Activated naive CD4-positive, alpha-beta T cell (primary cell): ENCODE measurements at regions not wholly inside any gene's neighbourhood (a gene's known extent, or its start where the extent isn't known, plus 50 kb on each side); places are given as distances from the start of the nearest gene placed in this dataset.

Source experiments
- DNase-seq, 4 experiments: peaks; one replicate each; lab custom pipeline; 2025; lab: John Stamatoyannopoulos, UW

DNA sequence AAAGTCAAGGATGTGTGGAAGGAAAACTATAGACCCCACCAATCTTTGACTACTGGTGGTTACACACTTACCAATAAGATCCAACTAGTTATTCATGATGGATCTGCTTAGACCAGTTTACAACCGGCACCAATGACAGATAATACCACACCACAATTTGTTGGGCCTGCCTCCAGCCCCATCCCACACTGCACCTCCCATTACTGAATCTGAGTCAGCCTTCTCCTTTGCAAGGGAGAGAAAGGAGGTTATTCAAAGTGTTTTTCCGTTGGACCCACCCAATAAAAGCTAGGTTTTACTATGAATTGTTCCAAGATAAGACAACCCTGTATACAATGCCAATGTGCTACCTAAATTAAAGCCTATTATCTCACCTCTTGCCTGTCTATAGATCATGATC, 453.5 kb downstream of the MTRR start:
- DNase-seq, result no peak

DNA sequence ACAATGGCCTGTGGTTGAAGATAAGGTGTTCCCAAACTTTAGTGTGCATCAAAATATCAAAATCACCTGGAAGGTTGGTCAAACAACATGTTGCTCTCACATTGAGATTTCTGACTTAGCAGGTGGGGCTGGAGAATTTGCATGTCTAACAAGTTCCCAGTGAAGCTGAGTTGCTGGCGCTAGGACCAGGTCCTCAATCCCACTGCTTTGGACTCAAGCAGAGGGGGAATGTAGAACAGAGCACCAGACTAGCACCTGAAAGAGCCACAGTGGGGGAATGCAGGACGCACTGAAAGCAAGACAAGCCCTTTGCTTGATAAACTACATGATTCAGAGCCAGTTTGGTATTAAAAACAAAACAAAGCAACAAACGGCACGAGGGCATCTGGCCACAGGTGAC, 458.1 kb downstream of the MTRR start:
- no peak for DNase-seq

DNA sequence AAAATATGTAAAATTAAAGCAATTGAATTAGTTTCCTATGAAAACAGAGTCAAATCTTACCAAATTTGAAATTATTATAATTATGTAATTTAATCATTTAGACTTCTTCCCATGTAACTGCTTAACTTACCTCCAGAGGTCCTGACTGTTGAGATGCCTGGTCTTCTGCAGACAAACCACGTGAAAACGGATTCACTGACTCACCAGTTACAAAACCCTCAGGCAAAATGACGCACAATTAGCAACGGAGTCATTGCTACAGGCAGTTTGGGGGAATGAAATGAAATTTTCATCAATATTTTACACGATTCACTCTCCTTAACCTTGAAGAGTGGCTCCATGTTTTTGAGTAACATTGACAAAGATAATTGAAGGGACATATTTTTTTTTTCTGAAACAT, 460.8 kb downstream of the MTRR start:
- no peak for DNase-seq

DNA sequence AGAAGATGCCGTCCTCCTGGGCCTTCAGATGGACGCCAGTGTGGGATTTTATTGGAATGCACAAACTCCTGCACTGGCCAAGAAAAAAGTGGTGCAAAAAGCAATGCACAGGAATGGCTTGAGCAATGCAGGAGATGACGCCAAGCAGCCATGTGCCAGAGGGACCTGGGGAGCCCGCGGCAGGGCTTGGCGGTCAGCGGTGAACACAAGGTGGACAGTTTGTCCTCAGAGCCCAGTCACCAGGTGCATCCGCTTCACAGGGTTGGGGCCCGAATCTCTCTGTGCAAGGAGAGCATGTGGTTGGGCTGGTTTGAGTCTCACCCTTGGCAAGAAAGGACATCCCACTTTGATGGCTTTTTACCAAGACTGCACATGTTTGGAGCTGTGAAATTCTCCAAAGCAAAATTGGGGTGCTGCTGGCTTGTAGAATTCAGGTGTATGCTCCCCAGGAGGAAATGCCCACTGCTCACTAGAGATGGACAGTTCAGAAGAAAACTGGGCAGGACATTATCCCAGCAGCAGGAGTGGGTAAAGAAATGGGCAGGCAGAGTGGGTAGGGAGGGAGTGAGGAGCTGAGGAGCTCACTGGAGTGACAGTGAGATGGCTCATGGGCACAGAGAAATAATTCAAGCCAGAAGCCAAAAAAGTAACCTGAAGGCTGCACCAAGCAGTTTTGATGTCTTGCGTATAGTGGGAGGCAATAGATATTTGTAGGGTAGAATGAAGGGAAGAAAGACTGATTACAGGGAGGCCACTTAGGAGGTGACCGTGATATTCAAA, 463.9 kb downstream of the MTRR start:
- DNase-seq, result no peak

DNA sequence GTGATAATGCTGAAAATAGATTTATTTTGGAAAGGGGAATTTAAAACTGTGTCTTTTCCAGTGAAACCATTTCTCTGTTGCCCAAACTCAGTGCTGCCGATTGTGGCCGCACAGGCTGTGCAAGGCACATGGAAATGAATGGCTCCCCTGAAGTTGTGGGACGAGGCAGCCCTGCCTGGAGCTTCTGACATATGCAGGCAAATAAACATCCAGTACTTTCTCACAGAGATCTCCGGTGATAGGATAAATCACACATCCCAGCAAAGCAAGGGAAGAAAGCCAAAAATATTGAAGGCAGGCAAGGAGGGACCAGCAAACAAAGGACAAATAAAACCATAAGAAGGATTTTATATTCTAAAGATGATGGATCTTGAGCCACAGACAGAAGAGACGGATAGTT, 464.5 kb downstream of the MTRR start:
- DNase-seq, result no peak

DNA sequence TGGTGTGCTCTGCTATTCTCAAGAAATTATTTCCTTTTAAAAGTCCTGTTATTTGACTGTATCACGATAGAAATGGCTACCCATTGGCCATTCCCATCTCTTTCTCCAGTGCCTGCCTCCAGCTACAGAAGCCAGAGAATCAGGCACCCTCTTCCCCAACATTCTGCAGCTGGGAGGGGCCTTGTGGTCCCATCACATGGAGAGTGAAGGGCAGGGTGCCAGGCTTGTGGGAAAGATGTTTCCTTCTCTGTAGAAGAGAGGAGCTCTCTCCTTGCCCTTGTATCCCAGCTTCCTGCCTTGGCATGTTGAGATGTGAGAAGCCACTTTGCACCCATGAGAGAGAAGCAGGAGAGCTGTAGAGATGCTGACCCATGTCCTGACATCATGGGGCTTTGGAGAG, 465.0 kb downstream of the MTRR start:
- DNase-seq, result no peak

DNA sequence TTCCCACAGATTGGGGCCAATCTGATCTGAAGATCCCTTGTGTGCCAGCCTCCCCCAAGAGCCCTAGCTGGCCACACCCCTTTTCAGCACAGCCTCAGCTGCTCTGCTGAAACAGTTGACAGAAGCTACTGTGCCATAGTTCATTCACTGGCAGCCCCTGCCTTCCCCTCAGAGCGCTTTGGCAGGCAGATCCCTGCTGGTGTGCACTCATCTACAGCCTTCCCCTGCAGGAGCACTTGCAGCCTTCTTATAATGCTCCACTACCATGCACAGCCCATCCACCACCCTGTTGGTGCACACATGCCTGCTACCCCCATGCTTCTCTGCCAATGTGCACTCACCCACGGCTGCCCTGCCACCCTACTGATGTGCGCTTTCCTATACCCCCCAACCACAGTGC, 471.3 kb downstream of the MTRR start:
- DNase-seq, result no peak

DNA sequence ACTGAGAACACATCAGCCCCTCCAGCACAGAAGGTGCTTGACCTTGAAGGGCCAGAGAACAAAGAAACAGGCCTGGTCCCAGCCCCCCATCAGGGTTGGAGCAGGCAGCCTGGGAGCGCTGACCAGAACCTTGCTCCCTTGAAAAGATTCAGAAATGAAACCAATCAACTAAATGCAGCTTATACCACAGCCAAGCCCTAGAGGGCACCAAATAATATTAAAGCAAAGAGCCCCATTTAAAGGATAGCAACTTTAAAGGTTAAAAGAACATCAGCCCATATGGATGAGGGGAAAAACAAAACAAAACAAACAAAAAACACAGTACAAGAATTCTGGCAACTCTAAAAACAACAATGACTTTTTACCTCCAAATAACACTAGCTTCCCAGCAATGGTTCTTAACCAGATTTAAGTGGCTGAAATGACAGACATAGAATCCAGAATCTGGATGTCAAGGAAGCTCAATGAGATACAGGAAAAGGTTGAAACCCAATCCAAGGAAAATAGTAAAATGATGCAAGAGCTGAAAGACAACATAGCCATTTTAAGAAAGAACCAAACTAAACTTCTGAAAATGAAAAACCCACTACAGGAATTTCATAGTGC, 471.9 kb downstream of the MTRR start:
- DNase-seq, result no peak

DNA sequence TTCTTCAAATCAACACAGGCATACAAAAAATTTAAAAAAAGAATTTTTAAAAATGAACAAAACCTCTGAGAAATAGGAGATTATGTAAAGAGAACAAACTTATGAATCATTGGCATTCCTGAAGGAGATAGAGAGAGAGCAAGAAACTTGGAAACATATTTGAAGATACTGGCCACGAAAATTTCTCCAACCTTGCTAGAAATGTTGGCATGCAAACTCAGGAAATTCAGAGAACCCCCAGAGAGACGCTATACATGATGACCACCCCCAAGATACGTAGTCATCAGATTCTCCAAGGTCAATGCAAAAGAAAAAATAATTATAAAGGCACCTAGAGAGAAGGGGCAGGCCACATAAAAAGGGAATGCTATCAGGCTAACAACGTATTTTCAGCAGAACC, 472.5 kb downstream of the MTRR start:
- DNase-seq, result no peak

DNA sequence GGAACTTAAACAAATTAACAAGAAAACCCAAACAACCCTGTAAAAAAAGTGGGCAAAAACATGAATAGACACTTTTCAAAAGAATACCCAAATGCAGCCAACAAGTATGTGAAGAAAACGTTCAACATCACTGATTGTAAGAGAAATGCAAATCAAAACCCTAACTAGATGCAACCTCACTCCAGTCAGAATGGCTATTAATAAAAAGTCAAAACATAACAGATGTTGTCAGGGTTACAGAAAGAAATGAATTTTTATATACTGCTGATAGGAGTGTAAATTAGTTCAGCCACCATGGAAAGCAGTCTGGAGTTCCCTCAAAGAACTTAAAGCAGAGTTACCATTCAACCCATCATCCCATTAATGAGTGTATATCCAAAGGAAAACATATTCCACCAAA, 479.0 kb downstream of the MTRR start:
- DNase-seq, result no peak

DNA sequence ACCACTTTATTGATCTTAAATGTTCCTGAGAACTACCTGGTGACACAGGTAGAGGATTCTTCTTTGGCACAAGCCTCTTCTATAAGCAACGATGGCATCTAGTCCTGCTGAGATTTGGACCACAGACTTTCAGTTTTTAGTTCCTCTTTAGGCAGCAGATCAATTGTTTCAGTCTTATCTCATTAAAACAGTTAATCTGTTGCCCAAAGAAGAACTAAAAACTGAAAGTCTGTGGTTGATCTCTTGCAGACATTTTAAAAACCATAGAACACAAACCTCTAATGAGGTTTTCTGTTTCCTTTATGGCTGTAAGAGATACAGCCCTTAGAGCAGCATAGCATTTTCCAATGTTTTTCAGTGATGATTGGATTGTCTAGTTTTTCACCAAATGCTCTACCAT, 480.9 kb downstream of the MTRR start:
- DNase-seq, result no peak

DNA sequence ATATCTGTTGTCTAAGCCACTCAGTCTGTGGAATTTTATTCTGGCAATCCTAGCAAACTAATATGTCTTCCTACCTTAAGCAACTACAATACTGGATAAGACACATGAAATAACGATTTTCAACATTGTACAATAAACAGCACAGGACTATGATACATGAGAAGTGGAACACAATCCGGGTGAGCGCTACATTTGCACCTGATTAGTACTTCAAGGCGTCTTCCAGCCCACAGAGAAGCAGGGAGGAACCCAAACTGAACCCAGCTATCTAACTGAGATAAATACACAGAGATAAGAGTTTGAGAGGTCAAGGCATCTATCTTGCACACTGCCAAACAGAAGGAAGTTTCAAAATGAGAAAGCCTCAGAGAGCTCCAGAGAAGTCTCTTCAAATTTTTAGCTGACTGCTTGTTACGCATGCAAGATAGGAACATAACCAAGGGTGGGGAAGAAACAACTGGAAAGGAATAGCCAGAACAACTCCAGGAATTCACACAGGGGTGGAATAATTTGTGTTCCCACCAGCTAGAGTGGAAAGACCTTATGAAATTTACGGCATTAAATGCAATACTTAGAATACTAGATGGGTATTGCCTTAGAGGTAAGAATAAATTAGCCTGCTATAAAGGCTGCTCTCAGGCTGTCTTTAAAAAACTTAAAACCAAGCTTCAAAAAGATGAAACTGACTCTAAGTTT, 481.8 kb downstream of the MTRR start:
- no peak for DNase-seq

DNA sequence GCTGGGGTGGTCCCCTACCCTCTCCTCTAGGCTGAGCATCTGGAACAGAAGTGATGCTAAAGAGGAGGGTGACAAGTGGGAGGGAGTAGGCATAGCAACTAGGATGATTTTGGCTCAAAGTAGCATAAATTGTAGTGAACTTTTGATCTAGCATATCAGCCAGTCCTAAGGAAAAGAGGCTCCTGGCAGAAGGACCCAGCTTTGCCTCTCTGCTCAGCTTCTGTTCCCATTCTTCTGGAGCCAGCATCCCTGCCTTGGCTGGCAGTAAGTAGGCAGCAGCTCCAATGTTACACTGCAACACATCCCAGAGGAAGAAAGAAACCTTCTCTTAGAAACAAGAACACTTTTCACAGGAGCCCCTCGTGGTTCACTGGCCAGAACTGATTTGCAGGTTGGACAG, 487.0 kb downstream of the MTRR start:
- no peak for DNase-seq

DNA sequence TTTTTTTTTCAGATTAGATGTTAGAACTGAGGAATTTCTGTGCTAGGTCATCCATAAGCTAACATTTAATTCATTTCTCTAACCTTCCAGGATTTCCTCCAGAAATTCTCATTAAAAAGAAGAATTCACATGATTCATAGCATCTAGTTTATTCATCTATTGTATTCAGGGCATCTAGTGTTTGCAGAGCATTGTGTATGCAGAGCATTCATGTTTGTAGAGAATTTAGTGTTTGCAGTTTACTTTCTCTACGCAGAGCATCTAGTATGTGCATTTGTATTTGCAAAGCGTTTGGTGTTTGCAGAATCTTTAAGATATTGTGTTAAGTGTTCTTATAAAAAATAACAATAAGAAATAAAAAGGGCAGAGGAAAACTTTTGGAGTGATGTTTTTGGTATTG, 491.1 kb downstream of the MTRR start:
- DNase-seq, result no peak

DNA sequence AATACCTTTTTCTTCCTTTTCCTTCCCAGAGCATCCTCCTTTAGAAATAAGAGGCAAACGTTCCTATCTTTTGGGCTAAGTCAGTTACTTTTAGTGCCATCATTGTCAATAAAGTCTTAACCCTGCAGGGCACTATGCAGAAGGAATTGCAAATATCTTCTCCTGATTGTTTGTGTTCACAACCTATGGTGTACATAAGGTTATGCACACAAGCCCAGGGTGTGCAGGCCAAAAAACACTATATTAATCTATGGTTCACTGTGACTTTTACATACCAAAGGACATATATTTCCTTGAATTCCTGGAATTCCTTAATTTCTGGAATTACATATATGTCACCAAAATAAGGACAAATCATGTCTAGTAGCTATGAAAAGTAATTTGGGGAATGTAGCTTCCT, 493.5 kb downstream of the MTRR start:
- no peak for DNase-seq

DNA sequence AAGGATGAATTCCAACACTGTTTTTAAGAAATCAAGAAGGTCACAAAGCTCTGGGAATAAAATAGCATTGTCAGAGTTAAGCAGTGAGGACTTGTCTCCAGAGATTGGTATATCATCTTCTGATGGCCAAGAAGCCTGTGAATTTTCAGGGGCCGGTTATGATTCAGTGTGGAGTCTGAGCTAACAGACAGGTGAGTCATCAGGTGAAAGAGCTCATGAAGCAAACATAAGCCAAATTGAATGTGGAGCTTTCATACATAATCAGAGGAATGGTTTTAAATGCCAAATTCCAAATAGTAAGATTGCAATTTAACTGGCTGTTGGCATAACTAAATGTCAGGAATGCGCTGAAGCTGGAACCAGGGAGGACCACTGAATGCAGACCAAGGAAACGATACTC, 494.2 kb downstream of the MTRR start:
- DNase-seq, result no peak

DNA sequence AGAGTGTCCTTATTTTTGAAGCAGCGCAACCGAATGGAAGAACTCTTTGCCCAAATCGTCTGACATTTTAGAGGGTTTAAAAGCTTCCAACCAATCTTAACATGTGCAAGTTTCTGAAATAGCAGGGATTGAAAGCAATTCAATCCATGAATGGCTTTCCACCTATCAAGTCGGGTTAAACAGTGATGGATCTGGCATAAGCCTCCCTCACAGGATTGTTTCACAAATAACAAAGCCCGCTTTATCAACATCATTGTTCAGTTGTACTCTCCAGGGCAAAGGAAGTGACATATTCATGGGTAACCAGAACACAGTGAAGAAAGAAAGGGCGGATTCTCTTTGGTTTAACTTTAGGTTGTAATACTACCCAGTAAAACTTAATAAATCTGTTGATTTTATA, 497.3 kb downstream of the MTRR start:
- no peak for DNase-seq

DNA sequence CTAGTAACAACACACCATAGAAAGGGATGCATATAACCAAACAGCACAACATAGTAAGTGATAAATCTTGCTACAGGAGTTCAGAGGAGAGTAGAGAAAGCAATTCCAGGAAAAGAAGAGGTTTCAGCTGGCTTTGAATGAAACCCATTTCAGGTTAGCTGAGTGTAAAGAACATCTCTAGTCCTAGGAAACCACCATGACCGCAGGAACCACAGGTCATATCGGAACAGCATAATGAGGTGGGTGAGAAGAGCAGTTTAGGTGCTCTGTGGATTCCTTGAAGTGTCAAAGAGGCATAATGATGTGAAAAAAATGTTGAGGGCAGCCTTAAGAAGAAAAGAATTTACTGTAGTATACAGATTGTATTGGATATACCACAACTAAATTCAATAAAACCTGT, 507.5 kb downstream of the MTRR start:
- no peak for DNase-seq

DNA sequence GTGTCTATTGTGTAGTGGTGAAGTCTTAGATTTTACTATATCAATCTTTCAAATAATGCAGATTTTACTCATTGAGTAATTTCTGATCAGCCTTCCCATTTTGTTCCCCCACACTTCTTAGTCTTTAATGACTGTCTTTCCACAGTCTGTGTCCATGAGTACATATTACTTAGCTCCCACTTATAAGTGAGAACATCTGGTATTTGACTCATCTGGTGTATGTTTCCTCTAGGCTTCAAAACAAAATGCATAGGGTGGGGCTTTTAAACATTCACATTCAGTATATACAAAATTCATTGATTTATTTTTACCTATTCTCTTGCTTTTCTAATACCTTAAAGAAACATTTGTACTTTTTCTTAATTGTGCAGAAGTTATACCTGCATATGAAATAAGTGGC, 513.0 kb downstream of the MTRR start:
- no peak for DNase-seq

DNA sequence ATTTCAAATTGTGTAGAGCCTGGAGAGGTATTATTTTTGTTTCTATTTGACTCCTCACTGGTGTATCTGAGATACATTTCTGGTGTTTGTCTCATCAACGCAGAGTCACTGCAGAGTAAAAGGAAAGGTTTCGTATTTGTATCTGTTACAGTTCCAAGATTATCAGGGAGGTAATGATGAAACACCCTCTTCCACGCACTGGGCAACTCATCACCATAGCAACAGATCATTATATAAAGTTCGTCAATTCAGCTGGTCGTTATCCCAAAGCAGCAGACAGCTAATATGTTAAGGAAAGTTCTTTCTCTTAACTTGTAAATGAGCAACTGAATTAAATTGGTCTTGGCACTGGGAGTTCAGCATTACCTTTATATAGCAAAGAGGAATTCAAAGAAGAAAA, 513.5 kb downstream of the MTRR start:
- no peak for DNase-seq

DNA sequence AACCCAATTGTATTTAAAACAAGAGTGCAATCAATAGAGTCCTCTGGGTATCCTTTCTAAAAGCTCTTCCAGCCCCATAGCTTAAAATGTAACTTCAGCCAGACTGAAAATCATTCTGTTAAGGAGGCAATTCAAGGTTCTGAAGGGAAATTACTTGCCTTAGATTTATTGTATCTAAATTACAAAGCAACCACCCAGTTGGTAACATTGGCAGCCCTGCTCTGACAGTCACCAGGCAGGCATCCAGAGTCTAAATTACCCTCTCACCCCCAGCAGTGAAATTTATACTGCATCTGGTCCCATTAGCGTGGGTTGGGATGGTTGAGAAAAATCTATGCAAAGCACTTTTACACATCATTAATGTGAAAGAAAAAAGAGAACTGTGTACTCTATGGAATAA, 514.7 kb downstream of the MTRR start:
- no peak for DNase-seq

DNA sequence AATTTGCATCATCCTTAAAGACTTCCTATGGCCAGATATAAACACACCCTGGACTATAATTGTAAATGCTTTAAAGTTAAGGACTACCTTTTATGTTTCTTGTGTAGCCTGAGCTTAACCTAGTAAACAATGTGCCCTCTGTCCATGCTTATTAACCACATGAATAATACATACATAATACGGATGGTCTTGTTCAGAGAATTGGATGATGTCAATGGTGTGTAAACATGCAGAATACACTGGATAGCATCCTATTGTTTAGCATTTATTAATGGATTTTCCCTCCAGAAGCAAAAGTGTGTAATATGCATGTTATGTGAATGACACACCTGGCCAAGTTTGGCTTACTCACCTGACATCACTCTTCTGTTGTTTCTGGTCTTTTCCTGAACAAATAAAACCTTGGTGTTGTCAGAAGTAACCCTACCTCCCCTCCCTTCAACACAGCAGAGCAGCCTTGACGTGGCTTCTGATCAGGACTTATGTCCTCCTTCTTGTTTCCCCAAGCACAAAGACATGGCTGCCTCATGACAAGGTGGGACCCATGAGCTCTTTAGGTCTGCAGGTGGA, 517.9 kb downstream of the MTRR start:
- no peak for DNase-seq

DNA sequence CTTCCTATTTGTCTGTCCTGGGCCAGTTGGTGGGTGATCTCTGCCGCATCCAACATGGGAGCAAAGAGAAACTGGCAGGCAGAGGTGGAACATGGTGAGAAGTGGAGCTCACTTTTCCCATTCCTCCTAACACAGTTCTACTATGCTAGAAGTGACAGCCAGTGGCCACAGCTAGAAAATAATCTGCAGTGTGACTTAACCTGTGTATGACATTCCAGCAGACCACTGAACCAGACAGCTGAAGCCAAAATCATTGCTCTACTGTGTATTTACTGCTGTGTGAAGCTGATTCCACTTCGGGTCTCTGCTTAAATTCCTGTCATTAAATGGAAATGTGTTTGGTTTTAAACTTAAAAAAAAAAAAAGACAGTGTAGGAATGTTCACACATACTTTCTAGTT, 523.0 kb downstream of the MTRR start:
- DNase-seq, result no peak
